Naive thymus-derived CD8-positive, alpha-beta T cell (primary cell): ENCODE measurements at regions not wholly inside any gene's neighbourhood (a gene's known extent, or its start where the extent isn't known, plus 50 kb on each side); places are given as distances from the start of the nearest gene placed in this dataset.

Experiments used
- ATAC-seq, 2 donors: fragments of 150-1000 bp; cut with Tn5 transposase in 1 of 2; sonication (Bioruptor Pico), chemical (Tn5 transposase) in 1 of 2; 1 replicate in 1 of 2; 2 replicates in 1 of 2; pipeline ENCODE4 v1.10.0; 2021; ENCODE audit warnings: mild to moderate bottlenecking in 2 of 2, moderate library complexity in 2 of 2
- POLR2A ChIA-PET: fragments of 350-600 bp; sonication (Branson Sonifier 250); formaldehyde crosslinking; loops from one replicate; lab custom pipeline; 2021; ENCODE audit warnings: antibody characterized with exemption; lab: Charles Lee
- DNase-seq, 10 donors: peaks; one replicate each; pipeline versions ENCODE4 v3.0.0 to v3.0.0-alpha.2; 2020 to 2022
- H3K27ac Mint-ChIP-seq, 10 donors: one replicate each; pipeline ENCODE4 v1.8.0; 2020 to 2022; ENCODE audit warnings: mild to moderate bottlenecking in 10 of 10, mixed read lengths in 10 of 10, moderate library complexity in 4 of 10, inconsistent platforms in 1 of 10
- H3K27me3 Mint-ChIP-seq, 5 donors: one replicate each; pipeline ENCODE4 v1.8.0; 2021 to 2022; ENCODE audit warnings: mixed read lengths in 5 of 5
- H3K36me3 Mint-ChIP-seq, 3 donors: one replicate each; pipeline ENCODE4 v1.8.0; 2020 to 2022; ENCODE audit warnings: mixed read lengths in 3 of 3, mild to moderate bottlenecking in 2 of 3, inconsistent platforms in 1 of 3
- H3K4me1 Mint-ChIP-seq, 4 donors: one replicate each; pipeline ENCODE4 v1.8.0; 2021 to 2022; ENCODE audit warnings: mixed read lengths in 4 of 4
- H3K4me3 Mint-ChIP-seq, 10 donors: one replicate each; pipeline ENCODE4 v1.8.0; 2020 to 2022; ENCODE audit warnings: mild to moderate bottlenecking in 10 of 10, mixed read lengths in 10 of 10, moderate library complexity in 6 of 10, inconsistent platforms in 1 of 10
- H3K9me3 Mint-ChIP-seq, 9 donors: one replicate each; pipeline ENCODE4 v1.8.0; 2020 to 2022; ENCODE audit warnings: mixed read lengths in 9 of 9, mild to moderate bottlenecking in 3 of 9, inconsistent platforms in 1 of 9, moderate library complexity in 1 of 9

GRCh38 chr1:235004276-235004675 is 124.4 kb downstream of the TOMM20 start:
- POLR2A ChIA-PET, result no interaction called here
- ATAC-seq, result no peak

GRCh38 chr1:235002706-235003300 is 125.8 kb downstream of the TOMM20 start:
- POLR2A ChIA-PET, result interaction anchor here (1.0 kb wide), 1 partner anchor 20 kb away, joined by 4 read pairs; no protein-coding TSS in a partner anchor
- H3K27ac Mint-ChIP-seq, result peak overlapping the region in 2 of 10 donors; percentile 9 to 31
- H3K9me3 Mint-ChIP-seq, result no peaks in the 10 kb centered on the region

More at GRCh38 chr1:235004276-235004675, 124.4 kb downstream of the TOMM20 start:
- no peaks in the 10 kb centered on the region for H3K9me3 Mint-ChIP-seq
- no peaks in the 10 kb centered on the region for H3K36me3 Mint-ChIP-seq
- no peak for DNase-seq
- no peaks in the 10 kb centered on the region for H3K27me3 Mint-ChIP-seq
- H3K27ac Mint-ChIP-seq, result peak overlapping the region in 2 of 10 donors; percentile 27 to 38
- H3K4me3 Mint-ChIP-seq, result no peak overlapping the region
- H3K4me1 Mint-ChIP-seq, result peaks cover 2 to 38% (median 13%) of the 10 kb centered on the region in 4 donors

GRCh38 chr1:234999513-234999940 is 129.1 kb downstream of the TOMM20 start:
- H3K4me1 Mint-ChIP-seq, result peaks cover 0 to 10% (median 5%) of the 10 kb centered on the region in 4 donors
- H3K36me3 Mint-ChIP-seq, result no peaks in the 10 kb centered on the region
- DNase-seq (no peak), ATAC-seq (no peak)
- POLR2A ChIA-PET, result interaction anchor here (0.9 to 1.9 kb wide), 3 partner anchors 10 to 19 kb away, joined by 3 to 5 read pairs (median 4); no protein-coding TSS in a partner anchor
- no peaks in the 10 kb centered on the region for H3K27me3 Mint-ChIP-seq
- H3K4me3 Mint-ChIP-seq, result no peak overlapping the region
- H3K27ac Mint-ChIP-seq, result no peak overlapping the region
- no peaks in the 10 kb centered on the region for H3K9me3 Mint-ChIP-seq

More at GRCh38 chr1:235002706-235003300, 125.8 kb downstream of the TOMM20 start:
- Mint-ChIP-seq H3K27me3 (no peaks in the 10 kb centered on the region), H3K4me3 (no peak overlapping the region), H3K4me1 (peaks cover 0 to 25% (median 14%) of the 10 kb centered on the region in 4 donors), H3K36me3 (no peaks in the 10 kb centered on the region)
- DNase-seq (no peak), ATAC-seq (no peak)

GRCh38 chr1:234997896-234998741 is 130.5 kb downstream of the TOMM20 start:
- Mint-ChIP-seq H3K36me3 (no peaks in the 10 kb centered on the region), H3K4me3 (no peak overlapping the region), H3K4me1 (peaks cover 0 to 10% (median 5%) of the 10 kb centered on the region in 4 donors), H3K27ac (no peak overlapping the region), H3K27me3 (no peaks in the 10 kb centered on the region), H3K9me3 (no peaks in the 10 kb centered on the region)
- ATAC-seq (no peak), DNase-seq (no peak)
- POLR2A ChIA-PET, result interaction anchor here (0.9 to 1.9 kb wide), 2 partner anchors 9 to 18 kb away, joined by 3 to 5 read pairs; no protein-coding TSS in a partner anchor

GRCh38 chr1:234997201-234997895 is 131.3 kb downstream of the TOMM20 start:
- Mint-ChIP-seq H3K4me1 (peaks cover 0 to 10% (median 5%) of the 10 kb centered on the region in 4 donors), H3K27me3 (no peaks in the 10 kb centered on the region), H3K9me3 (no peaks in the 10 kb centered on the region), H3K4me3 (no peak overlapping the region), H3K36me3 (no peaks in the 10 kb centered on the region), H3K27ac (no peak overlapping the region)
- DNase-seq (no peak), ATAC-seq (no peak)
- POLR2A ChIA-PET, result interaction anchor here (1.2 kb wide), 2 partner anchors 11 to 385 kb away, joined by 3 read pairs; no protein-coding TSS in a partner anchor

GRCh38 chr1:234996245-234996757 is 132.3 kb downstream of the TOMM20 start:
- ATAC-seq (no peak), DNase-seq (no peak)
- Mint-ChIP-seq H3K27ac (no peak overlapping the region), H3K9me3 (no peaks in the 10 kb centered on the region), H3K4me1 (peaks cover under 1 to 8% (median 4%) of the 10 kb centered on the region in 4 donors), H3K27me3 (no peaks in the 10 kb centered on the region), H3K36me3 (no peaks in the 10 kb centered on the region), H3K4me3 (no peak overlapping the region)
- POLR2A ChIA-PET, result interaction anchor here (1.2 kb wide), 2 partner anchors 10 to 384 kb away, joined by 3 read pairs; no protein-coding TSS in a partner anchor

- DNase-seq (no peak), ATAC-seq (no peak)
- Mint-ChIP-seq H3K27me3 (no peaks in the 10 kb centered on the region), H3K9me3 (no peaks in the 10 kb centered on the region), H3K4me1 (peaks cover 5 to 16% (median 11%) of the 10 kb centered on the region in 4 donors), H3K27ac (peak overlapping the region in 2 of 10 donors; percentile 11 to 25), H3K36me3 (no peaks in the 10 kb centered on the region), H3K4me3 (no peak overlapping the region)
- POLR2A ChIA-PET, result no interaction called here
Measured at GRCh38 chr1:234994436-234995295, 134.0 kb downstream of the TOMM20 start.

GRCh38 chr1:234992065-234992464 is 136.6 kb downstream of the TOMM20 start:
- Mint-ChIP-seq H3K4me1 (peaks cover 7 to 29% (median 18%) of the 10 kb centered on the region in 4 donors), H3K36me3 (no peaks in the 10 kb centered on the region), H3K27me3 (no peaks in the 10 kb centered on the region), H3K9me3 (peaks cover 0 to 1% (median 0%) of the 10 kb centered on the region in 9 donors), H3K27ac (peak overlapping the region in 1 of 10 donors; percentile 39), H3K4me3 (no peak overlapping the region)
- POLR2A ChIA-PET, result no interaction called here
- ATAC-seq (no peak), DNase-seq (no peak)

GRCh38 chr1:234990874-234991801 is 137.5 kb downstream of the TOMM20 start:
- Mint-ChIP-seq H3K27ac (peak overlapping the region in 7 of 10 donors; percentile 5 to 60 (median 23)), H3K4me3 (no peak overlapping the region), H3K9me3 (peaks cover 0 to 1% (median 0%) of the 10 kb centered on the region in 9 donors), H3K27me3 (no peaks in the 10 kb centered on the region), H3K4me1 (peaks cover 12 to 37% (median 25%) of the 10 kb centered on the region in 4 donors), H3K36me3 (no peaks in the 10 kb centered on the region)
- DNase-seq, result no peak
- POLR2A ChIA-PET, result no interaction called here
- ATAC-seq, result no peak

- POLR2A ChIA-PET, result no interaction called here
- Mint-ChIP-seq H3K4me3 (no peak overlapping the region), H3K4me1 (peaks cover 12 to 39% (median 25%) of the 10 kb centered on the region in 4 donors), H3K36me3 (no peaks in the 10 kb centered on the region), H3K9me3 (peaks cover 0 to 1% (median 0%) of the 10 kb centered on the region in 9 donors), H3K27ac (peak overlapping the region in 1 of 10 donors; percentile 35), H3K27me3 (no peaks in the 10 kb centered on the region)
- DNase-seq (no peak), ATAC-seq (no peak)
Measured at GRCh38 chr1:234990328-234990675, 138.3 kb downstream of the TOMM20 start.
